Mesenchymal stem cell (in vitro differentiated cells and primary cell): ENCODE measurements at regions not wholly inside any gene's neighbourhood (a gene's known extent, or its start where the extent isn't known, plus 50 kb on each side); places are given as distances from the start of the nearest gene placed in this dataset.

Experiments
- DNase-seq: peaks from one replicate; pipeline ENCODE4 v3.0.0-alpha.2; 2013
- H2AFZ ChIP-seq: one replicate; pipeline ENCODE4 v1.6.1; 2013; ENCODE audit warnings: low read depth, mild to moderate bottlenecking, control low read depth, inconsistent platforms, low read length, moderate library complexity
- H2AK5ac ChIP-seq: 2 replicates; pipeline ENCODE4 v1.6.1; 2013; ENCODE audit warnings: low read length, moderate library complexity, mild to moderate bottlenecking, inconsistent platforms; ENCODE audit not compliant: severe bottlenecking
- H2BK120ac ChIP-seq: one replicate; pipeline ENCODE4 v1.6.1; 2013; ENCODE audit warnings: low read depth, mild to moderate bottlenecking, inconsistent platforms, low read length, moderate library complexity
- H2BK12ac ChIP-seq, 2 experiments: one replicate each; pipeline ENCODE4 v1.6.1; 2013; ENCODE audit warnings: inconsistent platforms in 2 of 2, low read length in 2 of 2, mild to moderate bottlenecking in 2 of 2, moderate library complexity in 2 of 2, control low read depth in 1 of 2
- H2BK15ac ChIP-seq: one replicate; pipeline ENCODE4 v1.6.1; 2013; ENCODE audit warnings: mild to moderate bottlenecking, low read depth, inconsistent platforms; ENCODE audit not compliant: poor library complexity, severe bottlenecking
- H2BK5ac ChIP-seq: 2 replicates; pipeline ENCODE4 v1.6.1; 2013; ENCODE audit warnings: low read depth, mild to moderate bottlenecking, low read length, control low read depth, inconsistent platforms; ENCODE audit not compliant: poor library complexity, severe bottlenecking
- H3K14ac ChIP-seq, 2 experiments: one replicate each; pipeline ENCODE4 v1.6.1; 2013; ENCODE audit warnings: inconsistent platforms in 2 of 2, low read length in 2 of 2, control low read depth in 1 of 2, mild to moderate bottlenecking in 1 of 2, moderate library complexity in 1 of 2
- H3K18ac ChIP-seq, 2 experiments: one replicate each; pipeline ENCODE4 v1.6.1; 2013; ENCODE audit warnings: inconsistent platforms in 2 of 2, low read length in 2 of 2, control low read depth in 1 of 2, low read depth in 1 of 2, mild to moderate bottlenecking in 1 of 2
- H3K23ac ChIP-seq, 2 experiments: one replicate each; pipeline ENCODE4 v1.6.1; 2013; ENCODE audit warnings: inconsistent platforms in 2 of 2, low read length in 2 of 2, mild to moderate bottlenecking in 2 of 2, moderate library complexity in 2 of 2, control low read depth in 1 of 2
- H3K27ac ChIP-seq: 2 replicates; pipeline ENCODE4 v1.5.1; 2013; ENCODE audit warnings: mild to moderate bottlenecking, moderate library complexity, low read length, control low read depth, inconsistent platforms; ENCODE audit not compliant: poor library complexity, severe bottlenecking
- H3K27me3 ChIP-seq, 2 experiments: 2 replicates each; pipeline versions ENCODE4 v1.6.1 to v1.7.0; 2013; ENCODE audit warnings: low read length in 2 of 2, mild to moderate bottlenecking in 2 of 2, moderate library complexity in 2 of 2, control low read depth in 1 of 2, inconsistent platforms in 1 of 2; ENCODE audit not compliant: control insufficient read depth in 1 of 2, insufficient read depth in 1 of 2
- H3K36me3 ChIP-seq, 2 experiments: 2 replicates each; pipeline versions ENCODE4 v1.6.1 to v1.7.0; 2013; ENCODE audit warnings: low read length in 2 of 2, control low read depth in 1 of 2, inconsistent platforms in 1 of 2, low read depth in 1 of 2, mild to moderate bottlenecking in 1 of 2; ENCODE audit not compliant: insufficient read depth in 2 of 2, control insufficient read depth in 1 of 2
- H3K4ac ChIP-seq, 2 experiments: one replicate each; pipeline ENCODE4 v1.6.1; 2013; ENCODE audit warnings: inconsistent platforms in 2 of 2, low read length in 2 of 2, mild to moderate bottlenecking in 2 of 2, moderate library complexity in 2 of 2, control low read depth in 1 of 2, low read depth in 1 of 2
- H3K4me1 ChIP-seq: 2 replicates; pipeline ENCODE4 v1.6.1; 2013; ENCODE audit warnings: low read depth, low read length, control low read depth; ENCODE audit not compliant: control insufficient read depth, insufficient read depth
- H3K4me2 ChIP-seq: 2 replicates; pipeline ENCODE4 v1.6.1; 2013; ENCODE audit warnings: low read length, mild to moderate bottlenecking, inconsistent platforms; ENCODE audit not compliant: poor library complexity, severe bottlenecking
- H3K4me3 ChIP-seq, 2 experiments: 2 replicates each; pipeline versions ENCODE4 v1.5.1 to v1.7.0; 2013; ENCODE audit warnings: low read length in 2 of 2, mild to moderate bottlenecking in 2 of 2, control low read depth in 1 of 2, low read depth in 1 of 2; ENCODE audit not compliant: insufficient read depth in 1 of 2
- H3K79me1 ChIP-seq: replicated peaks from 2 replicates; pipeline ENCODE4 v1.6.1; 2013; ENCODE audit warnings: mild to moderate bottlenecking, control low read depth, low read length, inconsistent platforms; ENCODE audit not compliant: poor library complexity, severe bottlenecking
- H3K9ac ChIP-seq: 2 replicates; pipeline ENCODE4 v1.7.0; 2013; ENCODE audit warnings: mild to moderate bottlenecking, low read length, moderate library complexity
- H3K9me3 ChIP-seq: 2 replicates; pipeline ENCODE4 v1.7.0; 2013; ENCODE audit warnings: mild to moderate bottlenecking, low read length; ENCODE audit not compliant: control insufficient read depth
- H4K8ac ChIP-seq: one replicate; pipeline ENCODE4 v1.6.1; 2013; ENCODE audit warnings: inconsistent platforms, mild to moderate bottlenecking, low read length, moderate library complexity
- H4K91ac ChIP-seq: one replicate; pipeline ENCODE4 v1.6.1; 2013; ENCODE audit warnings: mild to moderate bottlenecking, low read length, inconsistent platforms
- WGBS: methylation state at CpG from one replicate; pipeline ENCODE4 v1.1.7; 2013; ENCODE audit warnings: mixed read lengths; 5-methylcytosine and 5-hydroxymethylcytosine counted together

- H3K9ac ChIP-seq, result no peak overlapping the region
- H3K27me3 ChIP-seq, result peaks cover under 1 to 7% of the 10 kb centered on the region in 2 experiments
- H4K8ac ChIP-seq, result no peak overlapping the region
- DNase-seq, result no peak
- no peak overlapping the region for H3K4ac ChIP-seq
- no peak overlapping the region for H2BK12ac ChIP-seq
- peak overlapping the region; percentile 35 for H3K27ac ChIP-seq
- no peak overlapping the region for H2AFZ ChIP-seq
- H4K91ac ChIP-seq, result no peak overlapping the region
- H3K4me3 ChIP-seq, result no peak overlapping the region
- H2AK5ac ChIP-seq, result no peak overlapping the region
- H3K18ac ChIP-seq, result no peak overlapping the region
- H3K79me1 ChIP-seq, result no peaks in the 10 kb centered on the region
- H3K4me1 ChIP-seq, result peaks cover 1% of the 10 kb centered on the region
- H2BK120ac ChIP-seq, result no peak overlapping the region
- H3K4me2 ChIP-seq, result peak overlapping the region; percentile 22
- H3K9me3 ChIP-seq, result peaks cover 5% of the 10 kb centered on the region
- H3K36me3 ChIP-seq, result no peaks in the 10 kb centered on the region
- no peak overlapping the region for H3K23ac ChIP-seq
- no peak overlapping the region for H2BK15ac ChIP-seq
- no peak overlapping the region for H2BK5ac ChIP-seq
- no peak overlapping the region for H3K14ac ChIP-seq
Measured at GRCh38 chr17:72199256-72199655, 78.4 kb downstream of the SOX9 start.

- 50% methylated on average over 10 of the region's 10 CpGs for WGBS
- H3K14ac ChIP-seq, result no peak overlapping the region
- H3K9me3 ChIP-seq, result peaks cover 3% of the 10 kb centered on the region
Measured at GRCh38 chr17:72204742-72205141, 83.9 kb downstream of the SOX9 start.

GRCh38 chr17:72205357-72205756 lies 84.5 kb downstream of the SOX9 start:
- H2BK12ac ChIP-seq, result no peak overlapping the region
- H3K36me3 ChIP-seq, result no peaks in the 10 kb centered on the region
- H3K18ac ChIP-seq, result no peak overlapping the region
- H2BK120ac ChIP-seq, result no peak overlapping the region
- WGBS, result 37% methylated on average over 13 of the region's 14 CpGs
- H3K23ac ChIP-seq, result no peak overlapping the region
- no peak overlapping the region for H4K8ac ChIP-seq
- H3K9me3 ChIP-seq, result no peaks in the 10 kb centered on the region
- no peaks in the 10 kb centered on the region for H3K79me1 ChIP-seq
- peaks cover 21 to 47% of the 10 kb centered on the region in 2 experiments for H3K27me3 ChIP-seq
- H3K4me3 ChIP-seq, result no peak overlapping the region
- no peak overlapping the region for H2BK5ac ChIP-seq
- H4K91ac ChIP-seq, result no peak overlapping the region
- no peak overlapping the region for H2AFZ ChIP-seq
- H3K4me2 ChIP-seq, result no peak overlapping the region
- no peak for DNase-seq
- no peak overlapping the region for H2AK5ac ChIP-seq
- no peaks in the 10 kb centered on the region for H3K4me1 ChIP-seq
- H3K14ac ChIP-seq, result no peak overlapping the region
- H3K27ac ChIP-seq, result no peak overlapping the region
- no peak overlapping the region for H3K9ac ChIP-seq
- no peak overlapping the region for H2BK15ac ChIP-seq
- no peak overlapping the region for H3K4ac ChIP-seq

More at GRCh38 chr17:72204742-72205141, 83.9 kb downstream of the SOX9 start:
- Histone ChIP-seq H3K4me3 (no peak overlapping the region), H2AFZ (no peak overlapping the region), H3K4ac (no peak overlapping the region), H3K36me3 (no peaks in the 10 kb centered on the region), H3K18ac (no peak overlapping the region), H3K4me1 (no peaks in the 10 kb centered on the region), H4K91ac (no peak overlapping the region), H2BK5ac (no peak overlapping the region), H3K27ac (no peak overlapping the region), H2AK5ac (no peak overlapping the region), H3K27me3 (peaks cover 21 to 47% of the 10 kb centered on the region in 2 experiments), H3K23ac (no peak overlapping the region), H3K4me2 (no peak overlapping the region), H2BK120ac (no peak overlapping the region), H3K9ac (no peak overlapping the region), H2BK12ac (no peak overlapping the region), H3K79me1 (no peaks in the 10 kb centered on the region), H2BK15ac (no peak overlapping the region), H4K8ac (no peak overlapping the region)
- no peak for DNase-seq

- DNase-seq, result no peak
Measured at GRCh38 chr17:72205822-72206221, 85.0 kb downstream of the SOX9 start.

More at GRCh38 chr17:72205822-72206221, 85.0 kb downstream of the SOX9 start:
- Histone ChIP-seq H3K9ac (no peak overlapping the region), H4K91ac (no peak overlapping the region), H3K36me3 (no peaks in the 10 kb centered on the region), H2BK12ac (no peak overlapping the region), H3K79me1 (no peaks in the 10 kb centered on the region), H2AK5ac (no peak overlapping the region), H3K14ac (no peak overlapping the region), H3K9me3 (no peaks in the 10 kb centered on the region), H3K27ac (no peak overlapping the region), H2AFZ (no peak overlapping the region), H3K18ac (no peak overlapping the region), H3K4me1 (no peaks in the 10 kb centered on the region), H2BK15ac (no peak overlapping the region), H3K4me2 (no peak overlapping the region), H3K23ac (no peak overlapping the region), H3K4ac (no peak overlapping the region), H2BK5ac (no peak overlapping the region), H3K4me3 (no peak overlapping the region), H3K27me3 (peaks cover 21 to 47% of the 10 kb centered on the region in 2 experiments), H4K8ac (no peak overlapping the region), H2BK120ac (no peak overlapping the region)
- 100% methylated on average over 1 of the region's 3 CpGs for WGBS
